ENCODE measurements at regions not wholly inside any gene's neighbourhood (a gene's known extent, or its start where the extent isn't known, plus 50 kb on each side); places are given as distances from the start of the nearest gene placed in this dataset.
"Not testable (repeated sequence)": the region's sequence is repeated elsewhere in the genome, so short reads cannot be mapped to it uniquely, and the experiment has no call there.

DNA sequence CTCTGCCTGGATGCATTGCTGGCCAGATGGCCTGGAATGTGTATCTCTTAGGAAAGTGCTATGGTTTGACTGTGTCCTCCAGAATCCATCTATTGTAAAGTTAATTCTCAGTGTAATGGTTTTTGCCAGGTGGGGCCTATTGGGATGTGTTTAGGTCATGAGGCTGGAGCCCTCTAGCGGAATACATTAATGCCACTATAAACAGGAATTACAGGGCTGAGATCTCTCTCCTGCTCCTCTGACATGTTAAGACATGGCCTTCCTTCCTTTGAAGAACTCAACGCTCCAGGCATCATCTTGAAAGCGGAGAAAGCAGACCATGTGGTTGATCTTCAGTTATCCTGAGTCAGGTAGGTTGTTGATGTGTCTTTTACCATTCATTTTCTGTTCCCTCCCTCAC, 276.4 kb downstream of the RPIA start:
- H2AFZ ChIP-seq (ENCODE audit: low read depth, low read length): no peak overlapping the region
- H3K27ac ChIP-seq (ENCODE audit: insufficient read depth, low read depth, low read length): no peak overlapping the region
- H3K9me1 ChIP-seq (replicated peaks; ENCODE audit: control insufficient read depth, extremely low read depth, insufficient read depth, low read length): no peaks in the 10 kb centered on the region
- dilution Hi-C loops (cut with MboI; ENCODE audit: extremely low pct_ligation_motif_present, low sequenced_read_pairs): no loop called here
- intact Hi-C loops (cut with micrococcal nuclease): no loop called here
- FAIRE-seq: no peak
- ChIA-PET POLR2A (no interaction called here), CTCF (no interaction called here)
- H3K4me3 ChIP-seq (replicated peaks in 1 of 3; ENCODE audit: insufficient read depth in 1 of 3, low read depth in 1 of 3, low read length in 3 of 3): no peak overlapping the region
- H4K20me1 ChIP-seq (replicated peaks; ENCODE audit: control insufficient read depth, extremely low read depth, insufficient read depth, low read length): no peaks in the 10 kb centered on the region
- no TSS peak for BruUV-seq (replicated peaks)
- H3K4me1 ChIP-seq (ENCODE audit: control insufficient read depth, extremely low read depth, insufficient read depth, low read length): no peaks in the 10 kb centered on the region
- TF ChIP-seq POLR2AphosphoS5 (IDR thresholded peaks at IDR 0.05; ENCODE audit: insufficient read depth, low read depth, low read length) (no peak), MAX (IDR thresholded peaks at IDR 0.05; ENCODE audit: insufficient read depth, insufficient read length) (no peak)
- H3K9ac ChIP-seq (replicated peaks; ENCODE audit: extremely low read depth, insufficient read depth, low read length): no peak overlapping the region
- H3K79me2 ChIP-seq (ENCODE audit: control insufficient read depth, insufficient read depth, low read length): no peaks in the 10 kb centered on the region
- DNase-seq (ENCODE audit: low read depth, low spot score): no peak
- peaks cover 0 to 3% of the 10 kb centered on the region in 2 experiments for H3K27me3 ChIP-seq (ENCODE audit: control insufficient read depth in 2 of 2, insufficient read depth in 2 of 2, low read length in 2 of 2)
- H3K4me2 ChIP-seq (ENCODE audit: insufficient read depth, low read length): no peak overlapping the region
- no peaks in the 10 kb centered on the region for H3K9me3 ChIP-seq (replicated peaks; ENCODE audit: control insufficient read depth, insufficient read depth, low read length)
- H3K36me3 ChIP-seq (ENCODE audit: control insufficient read depth in 2 of 2, extremely low read depth in 1 of 2, insufficient read depth in 2 of 2, low read length in 2 of 2): no peaks in the 10 kb centered on the region

- H3K36me3 ChIP-seq (ENCODE audit: control insufficient read depth in 2 of 2, extremely low read depth in 1 of 2, insufficient read depth in 2 of 2, low read length in 2 of 2); intact Hi-C loops (cut with micrococcal nuclease); H3K9ac ChIP-seq (replicated peaks; ENCODE audit: extremely low read depth, insufficient read depth, low read length); H3K4me2 ChIP-seq (ENCODE audit: insufficient read depth, low read length); BruUV-seq (replicated peaks); FAIRE-seq; H3K4me3 ChIP-seq (replicated peaks in 1 of 3; ENCODE audit: insufficient read depth in 1 of 3, low read depth in 1 of 3, low read length in 3 of 3); H3K9me3 ChIP-seq (replicated peaks; ENCODE audit: control insufficient read depth, insufficient read depth, low read length); H3K79me2 ChIP-seq (ENCODE audit: control insufficient read depth, insufficient read depth, low read length); POLR2A ChIA-PET; H3K4me1 ChIP-seq (ENCODE audit: control insufficient read depth, extremely low read depth, insufficient read depth, low read length); DNase-seq (ENCODE audit: low read depth, low spot score); H4K20me1 ChIP-seq (replicated peaks; ENCODE audit: control insufficient read depth, extremely low read depth, insufficient read depth, low read length); dilution Hi-C loops (cut with MboI; ENCODE audit: extremely low pct_ligation_motif_present, low sequenced_read_pairs); H2AFZ ChIP-seq (ENCODE audit: low read depth, low read length); H3K27me3 ChIP-seq (ENCODE audit: control insufficient read depth in 2 of 2, insufficient read depth in 2 of 2, low read length in 2 of 2); CTCF ChIA-PET; H3K27ac ChIP-seq (ENCODE audit: insufficient read depth, low read depth, low read length); H3K9me1 ChIP-seq (replicated peaks; ENCODE audit: control insufficient read depth, extremely low read depth, insufficient read depth, low read length): not testable (repeated sequence)
Measured at GRCh38 chr2:88978011-88978410, 286.5 kb downstream of the RPIA start.

GRCh38 chr2:88978446-88978845, 287.0 kb downstream of the RPIA start:
- H3K4me1 ChIP-seq (ENCODE audit: control insufficient read depth, extremely low read depth, insufficient read depth, low read length); BruUV-seq (replicated peaks); dilution Hi-C loops (cut with MboI; ENCODE audit: extremely low pct_ligation_motif_present, low sequenced_read_pairs); H3K9me1 ChIP-seq (replicated peaks; ENCODE audit: control insufficient read depth, extremely low read depth, insufficient read depth, low read length); H3K36me3 ChIP-seq (ENCODE audit: control insufficient read depth in 2 of 2, extremely low read depth in 1 of 2, insufficient read depth in 2 of 2, low read length in 2 of 2); H3K4me3 ChIP-seq (replicated peaks in 1 of 3; ENCODE audit: insufficient read depth in 1 of 3, low read depth in 1 of 3, low read length in 3 of 3); H3K27me3 ChIP-seq (ENCODE audit: control insufficient read depth in 2 of 2, insufficient read depth in 2 of 2, low read length in 2 of 2); H3K9ac ChIP-seq (replicated peaks; ENCODE audit: extremely low read depth, insufficient read depth, low read length); H2AFZ ChIP-seq (ENCODE audit: low read depth, low read length); CTCF ChIA-PET; POLR2A ChIA-PET; H3K9me3 ChIP-seq (replicated peaks; ENCODE audit: control insufficient read depth, insufficient read depth, low read length); DNase-seq (ENCODE audit: low read depth, low spot score); H3K27ac ChIP-seq (ENCODE audit: insufficient read depth, low read depth, low read length); H3K79me2 ChIP-seq (ENCODE audit: control insufficient read depth, insufficient read depth, low read length); FAIRE-seq; intact Hi-C loops (cut with micrococcal nuclease); H4K20me1 ChIP-seq (replicated peaks; ENCODE audit: control insufficient read depth, extremely low read depth, insufficient read depth, low read length); H3K4me2 ChIP-seq (ENCODE audit: insufficient read depth, low read length): not testable (repeated sequence)

- CTCF ChIA-PET: not testable (repeated sequence)
Measured at GRCh38 chr2:88984079-88984478, 292.6 kb downstream of the RPIA start.

More at GRCh38 chr2:88984079-88984478, 292.6 kb downstream of the RPIA start:
- H3K9ac ChIP-seq (replicated peaks; ENCODE audit: extremely low read depth, insufficient read depth, low read length); BruUV-seq (replicated peaks); FAIRE-seq; H3K4me2 ChIP-seq (ENCODE audit: insufficient read depth, low read length); H3K9me3 ChIP-seq (replicated peaks; ENCODE audit: control insufficient read depth, insufficient read depth, low read length); H3K9me1 ChIP-seq (replicated peaks; ENCODE audit: control insufficient read depth, extremely low read depth, insufficient read depth, low read length); dilution Hi-C loops (cut with MboI; ENCODE audit: extremely low pct_ligation_motif_present, low sequenced_read_pairs); H3K27ac ChIP-seq (ENCODE audit: insufficient read depth, low read depth, low read length); H4K20me1 ChIP-seq (replicated peaks; ENCODE audit: control insufficient read depth, extremely low read depth, insufficient read depth, low read length); H3K27me3 ChIP-seq (ENCODE audit: control insufficient read depth in 2 of 2, insufficient read depth in 2 of 2, low read length in 2 of 2); POLR2A ChIA-PET; DNase-seq (ENCODE audit: low read depth, low spot score); H3K4me1 ChIP-seq (ENCODE audit: control insufficient read depth, extremely low read depth, insufficient read depth, low read length); H2AFZ ChIP-seq (ENCODE audit: low read depth, low read length); H3K79me2 ChIP-seq (ENCODE audit: control insufficient read depth, insufficient read depth, low read length); H3K36me3 ChIP-seq (ENCODE audit: control insufficient read depth in 2 of 2, extremely low read depth in 1 of 2, insufficient read depth in 2 of 2, low read length in 2 of 2); intact Hi-C loops (cut with micrococcal nuclease); H3K4me3 ChIP-seq (replicated peaks in 1 of 3; ENCODE audit: insufficient read depth in 1 of 3, low read depth in 1 of 3, low read length in 3 of 3): not testable (repeated sequence)
